GM12878 (cell line): ENCODE measurements at regions not wholly inside any gene's neighbourhood (a gene's known extent, or its start where the extent isn't known, plus 50 kb on each side); places are given as distances from the start of the nearest gene placed in this dataset.

Source experiments
- POLR2A ChIP-seq: IDR thresholded peaks from 2 replicates; pipeline ENCODE4 v1.6.1; 2011; ENCODE audit warnings: low read depth, mild to moderate bottlenecking, low read length
- SRF ChIP-seq, 2 experiments: IDR thresholded peaks; 2 replicates each; pipeline ENCODE4 v1.6.1; 2011; ENCODE audit warnings: low read depth in 2 of 2, low read length in 2 of 2, mild to moderate bottlenecking in 1 of 2, moderate library complexity in 1 of 2

DNA sequence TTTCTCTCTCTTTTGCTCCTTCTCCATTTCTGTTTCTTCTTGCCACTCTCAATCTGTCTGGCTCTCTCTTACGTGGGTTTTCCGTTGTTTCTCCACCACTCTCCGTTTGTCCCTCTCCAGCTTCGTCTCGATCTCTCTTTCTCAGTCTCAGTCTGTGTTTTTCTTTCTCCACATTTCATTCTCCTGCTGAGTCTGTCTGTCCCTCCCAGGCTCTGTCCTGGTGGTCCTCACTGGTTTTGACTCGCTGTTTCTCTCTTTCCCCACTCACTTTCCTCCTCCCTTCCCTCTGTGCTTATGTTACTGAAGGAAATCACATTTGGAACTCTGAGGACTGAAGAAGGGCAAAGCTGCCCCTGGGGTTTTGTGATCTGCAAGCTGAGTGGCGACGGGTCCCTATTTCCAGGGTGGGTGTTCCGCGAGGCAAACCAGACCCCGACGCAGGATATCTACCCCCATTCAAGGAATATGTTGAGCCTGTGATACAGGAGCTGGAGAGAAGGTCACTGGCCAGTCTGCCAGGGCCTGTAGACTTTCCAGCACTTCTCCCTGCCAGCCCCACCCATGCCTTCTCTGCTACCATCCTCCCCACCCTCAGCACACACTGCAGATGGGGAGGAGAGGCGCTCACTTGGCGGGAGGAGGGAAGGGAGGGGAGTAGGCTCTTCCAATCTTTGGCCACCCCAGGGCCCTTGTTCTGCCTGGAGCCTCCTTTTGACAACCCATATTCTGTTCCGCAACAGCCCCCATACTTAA is 102.7 kb upstream of the MAP1LC3B2 start:
- TF ChIP-seq SRF (IDR thresholded peaks at IDR 0.05; ENCODE audit: low read depth in 2 of 2, low read length in 2 of 2) = no peak
- TF ChIP-seq POLR2A = no peak
